Lower lobe of right lung (tissue), 2 donors: ENCODE measurements at regions not wholly inside any gene's neighbourhood (a gene's known extent, or its start where the extent isn't known, plus 50 kb on each side); places are given as distances from the start of the nearest gene placed in this dataset.

Source experiments
- ATAC-seq, 2 donors: fragments of 200-7000 bp; cut with Tn5 transposase; one replicate each; pipeline ENCODE4 v1.9.1; 2020 to 2022; ENCODE audit warnings: mild to moderate bottlenecking in 2 of 2, moderate library complexity in 2 of 2
- DNase-seq: peaks from one replicate; pipeline ENCODE4 v3.0.0-alpha.2; 2020
- H3K27ac ChIP-seq: fragments of 200-600 bp; one replicate; pipeline ENCODE4 v1.8.0; 2022
- H3K27me3 ChIP-seq: fragments of 200-600 bp; one replicate; pipeline ENCODE4 v1.8.0; 2022; ENCODE audit warnings: low read depth
- H3K36me3 ChIP-seq: fragments of 200-600 bp; one replicate; pipeline ENCODE4 v1.8.0; 2022; ENCODE audit warnings: mild to moderate bottlenecking
- H3K4me1 ChIP-seq: fragments of 200-600 bp; one replicate; pipeline ENCODE4 v1.8.0; 2022
- H3K4me3 ChIP-seq: fragments of 200-600 bp; one replicate; pipeline ENCODE4 v1.8.0; 2022; ENCODE audit warnings: mild to moderate bottlenecking
- H3K9me3 ChIP-seq: fragments of 200-600 bp; one replicate; pipeline ENCODE4 v1.8.0; 2022
- CTCF ChIP-seq: fragments of 200-600 bp; IDR thresholded peaks from one replicate; pipeline ENCODE4 v1.8.0; 2022; ENCODE audit warnings: antibody characterized with exemption, mild to moderate bottlenecking
- intact Hi-C: fragments of 100-400 bp; cut with DNase I; formaldehyde crosslinking; loops from one replicate; pipeline ENCODE4 v1.11.0; 2022
- donor health status: DM: no; HTN: yes; CAD: no; lungs with severe emphysema.

GRCh38 chr5:143695244-143695864 is 116.6 kb upstream of the HMHB1 start:
- no peak for ATAC-seq
- no peak for DNase-seq
- intact Hi-C loops, result no loop called here
- Histone ChIP-seq H3K27ac (no peak overlapping the region), H3K27me3 (no peaks in the 10 kb centered on the region), H3K4me3 (no peak overlapping the region), H3K9me3 (no peaks in the 10 kb centered on the region), H3K4me1 (no peaks in the 10 kb centered on the region), H3K36me3 (no peaks in the 10 kb centered on the region)
- TF ChIP-seq CTCF, result no peak

GRCh38 chr5:143694357-143694756 is 117.6 kb upstream of the HMHB1 start:
- Histone ChIP-seq H3K4me3 (no peak overlapping the region), H3K27ac (no peak overlapping the region), H3K4me1 (no peaks in the 10 kb centered on the region), H3K36me3 (no peaks in the 10 kb centered on the region), H3K9me3 (no peaks in the 10 kb centered on the region), H3K27me3 (no peaks in the 10 kb centered on the region)
- DNase-seq (no peak), ATAC-seq (no peak)
- no peak for TF ChIP-seq CTCF
- intact Hi-C loops, result no loop called here

- no peak overlapping the region for H3K4me3 ChIP-seq
- H3K9me3 ChIP-seq, result no peaks in the 10 kb centered on the region
- no peaks in the 10 kb centered on the region for H3K27me3 ChIP-seq
- DNase-seq (no peak), ATAC-seq (no peak)
- intact Hi-C loops, result no loop called here
- H3K36me3 ChIP-seq, result no peaks in the 10 kb centered on the region
- H3K4me1 ChIP-seq, result no peaks in the 10 kb centered on the region
- no peak for TF ChIP-seq CTCF
- H3K27ac ChIP-seq, result no peak overlapping the region
These were observed 118.2 kb upstream of the HMHB1 start for GRCh38 chr5:143693651-143694252.

GRCh38 chr5:143692342-143692741 is 119.6 kb upstream of the HMHB1 start:
- DNase-seq (no peak), ATAC-seq (no peak)
- no peaks in the 10 kb centered on the region for H3K9me3 ChIP-seq
- H3K4me3 ChIP-seq, result no peak overlapping the region
- H3K36me3 ChIP-seq, result no peaks in the 10 kb centered on the region
- H3K4me1 ChIP-seq, result no peaks in the 10 kb centered on the region
- no peak overlapping the region for H3K27ac ChIP-seq
- no peaks in the 10 kb centered on the region for H3K27me3 ChIP-seq
- TF ChIP-seq CTCF, result no peak
- intact Hi-C loops, result no loop called here

- no peak for TF ChIP-seq CTCF
- no peak for ATAC-seq
- DNase-seq, result no peak
- intact Hi-C loops, result no loop called here
- Histone ChIP-seq H3K36me3 (no peaks in the 10 kb centered on the region), H3K9me3 (no peaks in the 10 kb centered on the region), H3K27me3 (no peaks in the 10 kb centered on the region), H3K4me3 (no peak overlapping the region), H3K27ac (no peak overlapping the region), H3K4me1 (no peaks in the 10 kb centered on the region)
These were observed 120.0 kb upstream of the HMHB1 start for GRCh38 chr5:143691945-143692290.
